EH (cell line): ENCODE measurements at regions not wholly inside any gene's neighbourhood (a gene's known extent, or its start where the extent isn't known, plus 50 kb on each side); places are given as distances from the start of the nearest gene placed in this dataset.
"Not testable (repeated sequence)": the region's sequence is repeated elsewhere in the genome, so short reads cannot be mapped to it uniquely, and the experiment has no call there.

Source experiments
- DNase-seq: peaks from one replicate; pipeline ENCODE4 v3.0.0-alpha.2; 2015; ENCODE audit warnings: low read depth

DNA sequence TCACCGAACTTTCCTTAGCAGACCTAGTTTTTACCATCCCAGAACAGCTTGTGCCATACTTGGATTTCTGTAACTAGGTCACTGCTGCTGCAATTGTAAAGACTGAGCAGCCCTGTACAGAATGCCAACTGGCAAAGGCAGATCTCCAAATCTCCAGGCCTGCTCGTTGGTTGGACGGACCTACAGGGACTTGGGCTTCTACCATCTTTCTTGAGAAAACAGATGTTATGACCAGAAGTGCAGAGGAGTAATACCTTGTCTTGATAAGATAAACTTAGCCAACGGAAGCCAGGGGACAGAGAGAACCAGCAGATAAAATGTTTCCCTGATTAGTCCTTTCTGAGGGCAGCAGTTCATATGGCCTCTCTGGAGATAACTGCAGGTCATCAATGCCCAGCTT, 304.1 kb downstream of the RFPL4B start:
- DNase-seq: no peak

DNA sequence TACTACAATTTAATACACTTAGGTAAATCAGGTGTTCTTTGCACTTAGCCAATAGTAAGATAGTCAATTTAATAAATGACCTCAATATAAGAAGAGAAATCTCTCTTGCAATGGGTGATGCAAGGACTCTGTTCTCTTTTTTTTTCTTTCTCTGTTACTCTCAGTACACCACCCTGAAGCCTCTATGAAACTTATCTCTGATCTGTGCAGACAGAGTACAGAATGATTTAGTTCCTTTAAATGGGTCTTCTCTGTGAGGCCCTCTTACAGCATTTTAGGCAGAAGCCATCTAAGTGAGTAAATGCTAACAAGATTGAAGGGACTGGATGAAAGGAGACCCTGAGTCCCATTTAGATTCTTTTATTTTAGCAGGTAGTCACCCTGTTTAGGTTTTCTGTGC, 312.8 kb downstream of the RFPL4B start:
- no peak for DNase-seq

DNA sequence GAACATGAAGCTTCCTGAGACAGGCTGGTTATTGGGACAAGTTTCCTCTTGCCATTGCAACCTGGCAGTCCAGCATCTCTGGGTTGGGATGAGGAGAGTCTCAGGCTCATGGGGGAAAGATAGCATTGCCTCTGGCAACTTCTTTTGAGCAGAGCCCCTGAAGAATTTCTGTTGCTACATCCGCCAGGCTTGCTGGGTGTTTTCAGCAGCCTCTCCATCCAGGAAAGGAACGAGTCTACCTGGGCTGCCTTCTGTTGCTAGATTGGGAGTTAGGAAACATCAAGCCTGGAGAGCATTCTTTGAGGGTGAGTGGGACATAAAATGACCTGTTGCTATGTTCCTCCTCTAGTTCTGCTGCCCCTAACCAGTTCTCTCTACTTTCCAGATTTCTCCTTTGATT, 313.5 kb downstream of the RFPL4B start:
- DNase-seq: no peak

DNA sequence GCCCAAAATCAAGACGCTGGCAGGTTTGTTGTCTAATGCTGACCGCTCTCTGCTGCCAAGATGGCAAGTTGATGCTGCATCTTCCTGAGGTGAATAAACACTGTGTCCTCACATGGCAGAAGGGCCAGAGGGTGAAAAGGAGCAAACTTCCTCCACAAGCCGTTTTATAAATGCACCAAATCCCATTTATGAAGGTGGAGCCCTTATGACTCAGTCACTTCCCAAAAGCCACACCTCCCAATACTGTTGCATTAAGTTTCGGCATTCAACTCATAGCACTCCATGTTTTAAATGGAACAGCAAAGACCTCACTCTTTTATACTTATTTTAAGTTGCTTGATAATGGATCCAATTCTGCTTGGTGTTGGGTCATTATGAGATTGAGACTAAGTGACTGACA, 316.6 kb downstream of the RFPL4B start:
- no peak for DNase-seq

DNA sequence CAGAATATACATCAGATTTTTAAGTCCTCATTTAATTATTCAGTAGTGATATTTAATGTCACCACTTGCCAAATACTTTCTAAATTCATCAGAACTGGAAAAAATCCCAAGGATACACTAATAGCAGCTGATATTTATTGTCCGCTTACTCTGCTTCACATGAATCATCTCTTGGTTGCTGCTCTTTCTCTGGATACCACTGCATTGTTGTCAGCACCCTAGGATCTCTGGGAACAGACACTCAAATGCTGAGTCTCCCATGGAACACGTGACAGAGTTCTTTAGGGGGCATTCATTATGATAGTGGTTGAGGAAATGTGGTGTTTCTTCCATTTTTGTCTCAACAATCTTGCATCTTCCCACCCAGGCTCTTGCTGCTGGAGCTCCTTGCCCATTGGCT, 318.0 kb downstream of the RFPL4B start:
- peak; percentile 89 for DNase-seq

- DNase-seq: peak; percentile 70
These were observed 318.7 kb downstream of the RFPL4B start for GRCh38 chr6:112665815-112666214.

- no peak for DNase-seq
These were observed 320.3 kb downstream of the RFPL4B start for GRCh38 chr6:112667427-112667826.

GRCh38 chr6:112680091-112680490, 333.0 kb downstream of the RFPL4B start:
- DNase-seq: peak; percentile 62

- no peak for DNase-seq
These were observed 334.9 kb downstream of the RFPL4B start for GRCh38 chr6:112682071-112682470.

DNA sequence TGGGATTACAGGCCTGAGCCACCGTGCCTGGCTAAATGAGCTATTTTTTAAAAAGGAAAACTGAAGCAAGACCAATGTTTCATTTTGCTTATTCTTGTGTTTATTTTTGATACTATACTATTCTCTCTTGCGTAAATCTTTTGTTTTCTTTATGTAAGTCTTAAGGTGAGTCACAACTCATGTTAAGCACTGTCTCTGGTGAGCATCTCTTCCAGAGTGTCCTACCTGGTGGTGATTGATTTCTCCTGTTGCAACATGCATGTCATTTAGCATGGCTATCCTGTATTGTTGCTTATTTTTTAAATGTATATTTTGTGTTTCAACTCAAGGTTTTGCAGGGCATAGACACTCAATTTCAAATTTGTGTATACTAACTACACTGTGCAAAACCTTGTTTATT, 336.0 kb downstream of the RFPL4B start:
- no peak for DNase-seq

- DNase-seq: peak; percentile 88
These were observed 336.8 kb downstream of the RFPL4B start for GRCh38 chr6:112683926-112684325.

DNA sequence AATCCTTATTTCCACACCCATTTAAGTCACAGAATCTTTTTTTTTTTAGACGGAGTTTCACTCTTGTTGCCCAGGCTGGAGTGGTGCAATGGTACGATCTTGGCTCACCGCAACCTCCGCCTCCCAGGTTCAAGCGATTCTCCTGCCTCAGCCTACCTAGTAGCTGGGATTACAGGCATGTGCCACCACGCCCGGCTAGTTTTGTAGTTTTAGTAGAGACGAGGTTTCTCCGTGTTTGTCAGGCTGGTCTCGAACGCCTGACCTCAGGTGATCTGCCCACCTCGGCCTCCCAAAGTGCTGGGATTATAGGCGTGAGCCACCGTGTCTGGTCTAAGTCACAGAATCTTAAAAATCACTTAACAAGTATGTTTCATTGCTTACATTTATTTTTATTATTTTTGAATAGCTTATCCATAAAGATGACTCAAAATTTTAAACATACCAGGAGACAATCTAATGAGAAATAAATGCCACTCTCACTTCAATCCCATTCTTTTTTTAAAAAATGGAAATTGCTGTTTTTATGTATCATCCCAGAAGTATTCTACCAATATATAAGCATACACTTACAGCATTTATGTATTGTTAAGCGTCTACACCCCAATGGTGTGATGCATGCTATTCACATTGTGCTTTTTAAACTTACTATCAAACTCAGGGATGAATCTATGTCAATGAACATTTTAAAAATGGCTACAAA, 338.5 kb downstream of the RFPL4B start:
- not testable (repeated sequence) for DNase-seq

DNA sequence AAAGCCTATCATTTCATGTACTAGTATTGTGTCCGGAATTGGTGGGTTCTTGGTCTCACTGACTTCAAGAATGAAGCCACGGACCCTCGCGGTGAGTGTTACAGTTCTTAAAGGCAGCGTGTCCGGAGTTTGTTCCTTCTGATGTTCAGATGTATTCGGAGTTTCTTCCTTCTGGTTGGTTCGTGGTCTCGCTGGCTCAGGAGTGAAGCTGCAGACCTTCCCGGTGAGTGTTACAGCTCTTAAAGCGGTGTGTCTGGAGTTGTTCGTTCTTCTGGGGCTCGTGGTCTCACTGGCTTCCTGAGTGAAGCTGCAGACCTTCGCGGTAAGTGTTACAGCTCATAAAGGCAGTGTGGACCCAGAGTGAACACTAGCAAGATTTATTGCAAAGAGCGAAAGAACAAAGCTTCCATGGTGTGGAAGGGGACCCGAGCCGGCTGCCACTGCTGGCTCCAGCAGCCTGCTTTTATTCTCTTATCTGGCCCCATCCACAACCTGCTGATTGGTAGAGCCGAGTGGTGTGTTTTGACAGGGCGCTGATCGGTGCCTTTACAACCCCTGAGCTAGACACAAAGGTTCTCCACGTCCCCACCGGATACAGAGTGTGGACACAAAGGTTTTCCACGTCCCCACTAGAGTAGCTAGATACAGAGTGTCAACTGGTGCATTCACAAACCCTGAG, 341.5 kb downstream of the RFPL4B start:
- DNase-seq: not testable (repeated sequence)

DNA sequence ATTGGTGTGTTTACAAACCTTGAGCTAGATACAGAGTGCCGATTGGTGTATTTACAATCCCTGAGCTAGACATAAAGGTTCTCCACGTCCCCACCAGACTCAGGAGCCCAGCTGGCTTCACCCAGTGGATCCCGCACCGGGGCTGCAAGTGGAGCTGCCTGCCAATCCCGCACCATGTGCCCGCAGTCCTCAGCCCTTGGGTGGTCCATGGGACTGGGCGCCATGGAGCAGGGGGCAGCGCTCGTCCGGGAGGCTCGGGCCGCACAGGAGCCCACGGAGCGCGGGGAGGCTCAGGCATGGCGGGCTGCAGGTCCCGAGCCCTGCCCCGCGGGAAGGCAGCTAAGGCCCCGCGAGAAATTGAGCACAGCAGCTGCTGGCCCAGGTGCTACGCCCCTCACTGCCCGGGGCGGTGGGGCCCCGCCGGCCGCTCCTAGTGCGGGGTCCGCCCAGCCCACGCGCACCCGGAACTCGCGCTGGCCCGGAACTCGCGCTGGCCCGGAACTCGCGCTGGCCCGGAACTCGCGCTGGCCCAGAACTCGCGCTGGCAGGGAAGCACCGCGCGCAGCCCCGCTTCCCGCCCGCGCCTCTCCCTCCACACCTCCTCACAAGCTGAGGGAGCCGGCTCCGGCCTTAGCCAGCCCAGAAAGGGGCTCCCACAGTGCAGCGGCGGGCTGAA, 342.2 kb downstream of the RFPL4B start:
- not testable (repeated sequence) for DNase-seq

GRCh38 chr6:112690497-112691202, 343.5 kb downstream of the RFPL4B start:
- DNase-seq: peak; percentile 87

DNA sequence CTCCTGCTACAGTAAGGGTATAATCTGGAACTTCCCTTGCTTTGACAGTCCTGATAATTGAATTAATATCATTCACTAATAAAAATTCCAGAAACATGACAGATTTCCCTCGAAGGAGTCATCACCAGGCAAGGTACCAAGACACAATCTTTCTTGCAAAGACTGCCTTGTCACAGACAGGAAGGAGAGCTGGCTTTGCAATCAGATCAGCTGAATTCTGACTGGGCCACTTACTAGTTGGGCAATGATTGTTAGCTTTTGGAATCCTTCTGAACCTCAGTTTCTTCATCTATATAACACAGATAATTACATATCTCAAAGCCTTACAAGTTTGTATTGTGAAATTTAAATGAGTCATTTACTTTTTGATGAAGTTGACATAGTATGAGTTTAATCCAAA, 344.2 kb downstream of the RFPL4B start:
- peak; percentile 95 for DNase-seq

DNA sequence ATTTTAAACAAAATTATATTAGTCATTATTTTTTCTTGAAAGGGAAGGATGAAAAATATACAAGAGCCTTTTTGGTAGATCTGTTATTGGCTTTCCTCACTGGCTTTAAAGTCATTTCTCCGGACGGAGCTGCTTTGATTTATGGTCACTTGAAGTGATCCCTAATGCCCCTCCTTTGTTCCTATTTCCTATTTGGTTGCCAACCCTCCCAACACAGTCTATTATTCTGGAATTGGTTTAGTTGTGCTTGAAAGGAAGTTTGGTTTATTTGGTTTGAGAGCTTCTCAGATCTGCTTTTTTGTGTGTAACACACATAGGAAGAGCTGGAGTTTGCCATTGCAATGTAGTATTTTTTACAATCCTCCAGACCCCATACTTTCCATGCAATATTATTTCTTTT, 347.9 kb downstream of the RFPL4B start:
- DNase-seq: no peak

DNA sequence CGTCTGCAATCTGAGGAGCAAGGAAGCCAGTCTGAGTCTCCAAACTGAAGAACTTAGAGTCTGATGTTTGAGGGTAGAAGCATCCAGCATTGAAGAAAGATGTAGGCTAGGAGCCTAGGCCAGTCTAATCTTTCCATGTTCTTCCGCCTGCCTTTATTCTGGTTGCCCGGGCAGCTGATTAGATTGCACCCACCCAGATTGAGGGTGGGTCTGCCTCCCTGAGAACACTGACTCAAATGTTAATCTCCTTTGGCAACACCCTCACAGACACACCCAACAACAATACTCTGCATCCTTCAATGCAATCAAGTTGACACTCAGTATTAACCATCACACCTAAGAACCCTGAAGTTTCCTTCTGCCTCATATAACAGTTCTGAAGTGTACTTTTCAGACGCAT, 350.1 kb downstream of the RFPL4B start:
- DNase-seq: no peak

- peak; percentile 74 for DNase-seq
These were observed 354.1 kb downstream of the RFPL4B start for GRCh38 chr6:112701201-112701600.

DNA sequence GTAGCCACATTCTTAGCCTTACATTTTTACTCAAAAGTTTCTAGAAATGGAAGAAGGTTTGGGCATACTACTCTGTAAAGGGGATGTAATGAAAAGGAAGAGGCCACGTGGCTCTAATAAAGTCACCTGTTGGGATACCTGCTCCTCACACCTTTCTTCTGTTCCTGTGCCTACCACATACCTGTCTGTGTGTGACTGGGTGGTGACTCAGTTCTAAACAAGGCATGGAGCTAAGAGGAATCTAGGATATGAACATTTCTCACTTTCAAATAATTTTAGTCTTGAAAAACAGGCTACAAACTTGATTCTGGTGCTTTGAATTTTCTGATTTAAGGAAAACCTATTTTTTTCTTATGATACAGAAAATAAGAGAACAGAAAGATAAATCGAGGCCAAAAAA, 363.6 kb downstream of the RFPL4B start:
- DNase-seq: no peak

GRCh38 chr6:112713402-112713801, 366.3 kb downstream of the RFPL4B start:
- DNase-seq: no peak

GRCh38 chr6:112717401-112717800, 370.3 kb downstream of the RFPL4B start:
- DNase-seq: peak; percentile 20

GRCh38 chr6:112717856-112718255, 370.7 kb downstream of the RFPL4B start:
- DNase-seq: peak; percentile 24
